IMR-90 (cell line): ENCODE measurements at regions not wholly inside any gene's neighbourhood (a gene's known extent, or its start where the extent isn't known, plus 50 kb on each side); places are given as distances from the start of the nearest gene placed in this dataset.

Source experiments
- ATAC-seq: fragments of 200-7000 bp; cut with Tn5 transposase; 2 replicates; pipeline ENCODE4 v1.9.1; 2020; ENCODE audit warnings: low read depth, mild to moderate bottlenecking, moderate library complexity
- BruUV-seq: library from RNA; stranded (reverse); fragments of 400-500 nt; replicated peaks from 2 replicates; lab custom pipeline; 2021; lab: Mats Ljungman, UMichigan
- CTCF ChIA-PET: fragments of 300-600 bp; formaldehyde crosslinking; extraction: SDS; loops from one replicate; lab custom pipeline; 2021; ENCODE audit warnings: antibody characterized with exemption; lab: Yijun Ruan, JAX
- POLR2A ChIA-PET: fragments of 300-600 bp; sonication (Branson Sonifier 250); formaldehyde crosslinking; loops from one replicate; lab custom pipeline; 2022; ENCODE audit warnings: antibody characterized with exemption; ENCODE audit not compliant: unreplicated experiment; lab: Charles Lee
- DNase-seq: peaks from one replicate; pipeline ENCODE4 v3.0.0; 2013
- H2AFZ ChIP-seq: replicated peaks from 2 replicates; pipeline ENCODE3; 2013; ENCODE audit warnings: low read length, mild to moderate bottlenecking; ENCODE audit not compliant: poor library complexity
- H2AK5ac ChIP-seq: 2 replicates; pipeline ENCODE4 v1.6.1; 2013; ENCODE audit warnings: low read depth, low read length, inconsistent platforms
- H2AK9ac ChIP-seq: replicated peaks from 2 replicates; pipeline ENCODE3; 2013; ENCODE audit warnings: mild to moderate bottlenecking, low read depth, low read length, moderate library complexity; ENCODE audit not compliant: poor library complexity
- H2BK120ac ChIP-seq: 2 replicates; pipeline ENCODE4 v1.6.1; 2013; ENCODE audit warnings: low read depth, low read length, inconsistent platforms
- H2BK15ac ChIP-seq: 3 replicates; pipeline ENCODE4 v1.6.1; 2013; ENCODE audit warnings: low read depth, low read length, inconsistent platforms
- H2BK20ac ChIP-seq: 2 replicates; pipeline ENCODE4 v1.6.1; 2013; ENCODE audit warnings: low read depth, mild to moderate bottlenecking, inconsistent platforms, low read length, moderate library complexity
- H2BK5ac ChIP-seq: 2 replicates; pipeline ENCODE4 v1.6.1; 2013; ENCODE audit warnings: mild to moderate bottlenecking, low read depth, low read length, inconsistent platforms; ENCODE audit not compliant: poor library complexity, severe bottlenecking
- H3K14ac ChIP-seq: replicated peaks from 2 replicates; pipeline ENCODE4 v1.6.1; 2013; ENCODE audit warnings: low read depth, low read length, inconsistent platforms
- H3K18ac ChIP-seq: 2 replicates; pipeline ENCODE4 v1.6.1; 2013; ENCODE audit warnings: low read depth, low read length, control low read depth
- H3K23ac ChIP-seq: 2 replicates; pipeline ENCODE4 v1.6.1; 2013; ENCODE audit warnings: low read depth, low read length, inconsistent platforms
- H3K27ac ChIP-seq: 2 replicates; pipeline ENCODE4 v1.5.1; 2013; ENCODE audit warnings: mild to moderate bottlenecking, control low read depth, low read length; ENCODE audit not compliant: insufficient read depth
- H3K27me3 ChIP-seq: 2 replicates; pipeline ENCODE4 v1.6.1; 2013; ENCODE audit warnings: low read length; ENCODE audit not compliant: control insufficient read depth, insufficient read depth
- H3K36me3 ChIP-seq: 2 replicates; pipeline ENCODE4 v1.6.1; 2013; ENCODE audit warnings: low read length, mixed read lengths; ENCODE audit not compliant: control insufficient read depth, insufficient read depth
- H3K4ac ChIP-seq: 2 replicates; pipeline ENCODE4 v1.6.1; 2013; ENCODE audit warnings: low read depth, low read length, inconsistent platforms
- H3K4me1 ChIP-seq: 2 replicates; pipeline ENCODE4 v1.6.1; 2013; ENCODE audit warnings: low read length, mixed read lengths; ENCODE audit not compliant: control insufficient read depth, insufficient read depth
- H3K4me2 ChIP-seq: 2 replicates; pipeline ENCODE4 v1.6.1; 2013; ENCODE audit warnings: low read depth, mild to moderate bottlenecking, control low read depth, low read length, moderate library complexity
- H3K4me3 ChIP-seq: 2 replicates; pipeline ENCODE4 v1.5.1; 2013; ENCODE audit warnings: low read depth, mild to moderate bottlenecking, control low read depth, low read length, moderate library complexity; ENCODE audit not compliant: insufficient read depth
- H3K56ac ChIP-seq: 2 replicates; pipeline ENCODE4 v1.6.1; 2013; ENCODE audit warnings: low read length, inconsistent platforms; ENCODE audit not compliant: insufficient read depth; ENCODE audit errors: extremely low read depth
- H3K79me1 ChIP-seq, 2 experiments: 2 replicates each; pipeline ENCODE4 v1.6.1; 2013; ENCODE audit warnings: low read length in 2 of 2, inconsistent platforms in 1 of 2, low read depth in 1 of 2
- H3K9ac ChIP-seq: 2 replicates; pipeline ENCODE4 v1.6.1; 2013; ENCODE audit warnings: low read depth, low read length, control low read depth
- H3K9me1 ChIP-seq: 2 replicates; pipeline ENCODE4 v1.6.1; 2013; ENCODE audit warnings: low read length, inconsistent platforms; ENCODE audit not compliant: insufficient read depth
- H3K9me3 ChIP-seq: 2 replicates; pipeline ENCODE4 v1.6.1; 2013; ENCODE audit warnings: low read length; ENCODE audit not compliant: control insufficient read depth, insufficient read depth
- H4K20me1 ChIP-seq: 2 replicates; pipeline ENCODE4 v1.6.1; 2013; ENCODE audit warnings: low read length, inconsistent platforms; ENCODE audit not compliant: insufficient read depth
- H4K5ac ChIP-seq: 2 replicates; pipeline ENCODE4 v1.6.1; 2013; ENCODE audit warnings: mild to moderate bottlenecking, low read depth, low read length, control low read depth
- H4K8ac ChIP-seq, 2 experiments: 2 replicates each; pipeline ENCODE4 v1.6.1; 2013; ENCODE audit warnings: low read depth in 2 of 2, low read length in 2 of 2, control low read depth in 1 of 2, inconsistent platforms in 1 of 2
- H4K91ac ChIP-seq: 2 replicates; pipeline ENCODE4 v1.6.1; 2013; ENCODE audit warnings: low read depth, low read length, inconsistent platforms; ENCODE audit not compliant: insufficient read depth
- SMC3 ChIP-seq: fragments of 150-350 bp; IDR thresholded peaks from 2 replicates; pipeline ENCODE4 v1.6.1; 2016; ENCODE audit warnings: low read depth, mild to moderate bottlenecking, antibody characterized with exemption, low read length, moderate library complexity
- WGBS, 2 experiments: methylation state at CpG; one replicate each; pipeline versions ENCODE4 v1.1.5 to v1.1.7; 2013; ENCODE audit warnings: missing lambda C conversion rate in 2 of 2; ENCODE audit not compliant: insufficient read length in 1 of 2; ENCODE audit errors: extremely low coverage in 2 of 2; 5-methylcytosine and 5-hydroxymethylcytosine counted together
- dilution Hi-C: fragments of 300-500 bp; cut with HindIII; formaldehyde crosslinking; loops from one replicate; pipeline ENCODE4 v1.14.3; 2018; ENCODE audit warnings: low sequenced_read_pairs; ENCODE audit not compliant: unreplicated experiment
- in situ Hi-C: fragments of 300-500 bp; cut with MboI; formaldehyde crosslinking; loops from 3 replicates; pipeline ENCODE4 v1.14.3; 2019; ENCODE audit warnings: low sequenced_read_pairs, inconsistent platforms, mixed read lengths
- intact Hi-C: fragments of 100-400 bp; cut with micrococcal nuclease; formaldehyde crosslinking; loops from 2 replicates; pipeline ENCODE4 v1.10.0; 2022
- TF ChIP-seq, protein P1 (sequence below): fragments of 150-350 bp; IDR thresholded peaks from 2 replicates; pipeline ENCODE4 v1.6.1; 2017; ENCODE audit warnings: mild to moderate bottlenecking, antibody characterized with exemption, low read length, low read depth

DNA sequence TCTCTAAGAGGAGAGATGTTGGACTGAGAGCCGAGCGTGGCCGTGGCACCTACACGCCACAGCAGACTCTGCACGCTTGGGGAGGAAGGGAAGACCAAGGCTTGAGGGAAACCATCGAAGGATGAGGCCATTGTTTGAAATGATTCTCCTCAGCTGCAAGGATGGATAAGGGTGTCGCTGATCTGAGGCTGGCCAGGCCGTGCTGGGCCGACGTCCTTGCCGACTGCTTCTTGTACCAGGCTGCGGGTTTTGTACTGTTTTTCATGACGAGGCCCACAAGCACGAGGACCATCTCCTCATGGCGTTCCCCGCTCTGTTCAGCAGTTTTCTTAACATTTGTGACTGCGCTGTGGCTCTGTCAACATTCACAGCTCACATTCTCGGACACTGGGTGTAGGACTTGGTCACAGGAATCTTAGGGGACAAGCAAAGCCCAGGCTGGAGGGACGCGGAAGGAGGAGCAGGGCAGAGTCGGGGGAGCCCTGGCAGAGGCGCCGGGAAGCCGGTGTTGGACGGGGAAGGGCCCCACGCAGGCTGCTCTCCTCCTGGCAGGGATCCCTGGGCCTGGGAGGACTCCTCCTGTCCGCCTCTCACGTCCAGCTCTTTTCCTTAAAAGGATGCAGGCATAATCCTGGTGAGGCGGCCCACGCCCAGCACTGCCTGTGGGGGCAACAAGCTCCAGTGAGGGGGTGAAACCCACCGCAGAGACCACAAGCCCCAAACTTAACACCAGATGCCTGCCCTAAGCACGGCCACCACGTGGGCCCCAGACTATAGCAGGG is 259.0 kb upstream of the SALL3 start:
- no peak overlapping the region for H3K4me3 ChIP-seq
- no peak for ATAC-seq
- H3K9ac ChIP-seq: no peak overlapping the region
- peaks cover 61% of the 10 kb centered on the region for H3K9me3 ChIP-seq
- no peak overlapping the region for H3K4ac ChIP-seq
- H3K27me3 ChIP-seq: no peaks in the 10 kb centered on the region
- H4K91ac ChIP-seq: no peak overlapping the region
- no peak overlapping the region for H3K56ac ChIP-seq
- intact Hi-C loops (no loop called here), in situ Hi-C loops (no loop called here), dilution Hi-C loops (no loop called here)
- H3K36me3 ChIP-seq: no peaks in the 10 kb centered on the region
- ChIA-PET POLR2A (no interaction called here), CTCF (no interaction called here)
- no TSS peak for BruUV-seq
- H2BK120ac ChIP-seq: no peak overlapping the region
- no peak overlapping the region for H3K23ac ChIP-seq
- no peak for DNase-seq
- H3K27ac ChIP-seq: no peak overlapping the region
- no peaks in the 10 kb centered on the region for H3K9me1 ChIP-seq
- no peak overlapping the region for H4K5ac ChIP-seq
- H2BK5ac ChIP-seq: no peak overlapping the region
- H3K79me1 ChIP-seq: no peaks in the 10 kb centered on the region
- H2BK15ac ChIP-seq: no peak overlapping the region
- 43% methylated on average over 10 of the region's 33 CpGs; no CpG with 5 or more reads in 1 of the 2 experiments for WGBS, 2 experiments
- TF ChIP-seq, protein P1, sequence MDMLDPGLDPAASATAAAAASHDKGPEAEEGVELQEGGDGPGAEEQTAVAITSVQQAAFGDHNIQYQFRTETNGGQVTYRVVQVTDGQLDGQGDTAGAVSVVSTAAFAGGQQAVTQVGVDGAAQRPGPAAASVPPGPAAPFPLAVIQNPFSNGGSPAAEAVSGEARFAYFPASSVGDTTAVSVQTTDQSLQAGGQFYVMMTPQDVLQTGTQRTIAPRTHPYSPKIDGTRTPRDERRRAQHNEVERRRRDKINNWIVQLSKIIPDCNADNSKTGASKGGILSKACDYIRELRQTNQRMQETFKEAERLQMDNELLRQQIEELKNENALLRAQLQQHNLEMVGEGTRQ: no peak
- TF ChIP-seq SMC3: no peak
- no peak overlapping the region for H2AFZ ChIP-seq
- no peak overlapping the region for H2AK9ac ChIP-seq
- H2BK20ac ChIP-seq: no peak overlapping the region
- H4K8ac ChIP-seq: no peak overlapping the region
- H3K4me2 ChIP-seq: no peak overlapping the region
- H3K14ac ChIP-seq: no peak overlapping the region
- no peaks in the 10 kb centered on the region for H3K4me1 ChIP-seq
- H3K18ac ChIP-seq: no peak overlapping the region
- H4K20me1 ChIP-seq: no peaks in the 10 kb centered on the region
- no peak overlapping the region for H2AK5ac ChIP-seq
